ENCODE measurements at regions not wholly inside any gene's neighbourhood (a gene's known extent, or its start where the extent isn't known, plus 50 kb on each side); places are given as distances from the start of the nearest gene placed in this dataset.
"Not testable (repeated sequence)": the region's sequence is repeated elsewhere in the genome, so short reads cannot be mapped to it uniquely, and the experiment has no call there.

GRCh38 chr14:105749870-105750541, 223.6 kb downstream of the TMEM121 start:
- not testable (repeated sequence) for TF ChIP-seq POLR2A (IDR thresholded peaks at IDR 0.05; ENCODE audit: control extremely low read depth in 1 of 2, low read depth in 2 of 2, low read length in 2 of 2); SUZ12 (IDR thresholded peaks at IDR 0.05; ENCODE audit: low read length)

Measured in H1 (cell line).